AG09309 (cell line): ENCODE measurements at regions not wholly inside any gene's neighbourhood (a gene's known extent, or its start where the extent isn't known, plus 50 kb on each side); places are given as distances from the start of the nearest gene placed in this dataset.

Experiments used
- DNase-seq: peaks from one replicate; pipeline ENCODE4 v3.0.0-alpha.2; 2010; ENCODE audit warnings: low read depth
- H3K4me3 ChIP-seq: 2 replicates; pipeline ENCODE4 v1.5.1; 2011; ENCODE audit warnings: mild to moderate bottlenecking, low read depth, low read length, moderate library complexity; ENCODE audit not compliant: control insufficient read depth
- TF ChIP-seq, protein P1 (sequence below): IDR thresholded peaks from 2 replicates; pipeline ENCODE4 v1.5.1; 2011; ENCODE audit warnings: mild to moderate bottlenecking, low read depth, low read length, inconsistent platforms; ENCODE audit not compliant: insufficient read depth, control insufficient read depth; ENCODE audit errors: missing control alignments

DNA sequence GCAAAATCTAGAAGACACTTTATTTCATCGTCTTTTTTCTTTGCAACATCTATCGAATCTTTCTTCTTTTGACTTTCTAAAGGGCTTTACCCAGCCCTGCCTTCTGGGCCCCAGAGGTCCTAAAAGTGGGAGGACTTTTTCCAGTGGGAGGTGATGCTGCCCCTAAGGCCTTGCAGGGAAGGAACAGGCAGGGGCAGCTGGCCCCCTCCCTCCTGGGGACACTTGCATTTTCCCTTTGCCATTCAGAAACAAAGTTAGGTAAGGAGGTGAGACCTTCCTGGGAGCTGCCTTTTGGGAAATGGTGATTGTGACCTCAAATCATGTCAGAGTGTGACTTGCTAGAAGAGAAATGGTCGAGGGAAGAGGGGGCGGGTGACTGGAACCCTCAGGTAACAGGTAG lies 132.7 kb downstream of the GLI2 start:
- TF ChIP-seq, protein P1, sequence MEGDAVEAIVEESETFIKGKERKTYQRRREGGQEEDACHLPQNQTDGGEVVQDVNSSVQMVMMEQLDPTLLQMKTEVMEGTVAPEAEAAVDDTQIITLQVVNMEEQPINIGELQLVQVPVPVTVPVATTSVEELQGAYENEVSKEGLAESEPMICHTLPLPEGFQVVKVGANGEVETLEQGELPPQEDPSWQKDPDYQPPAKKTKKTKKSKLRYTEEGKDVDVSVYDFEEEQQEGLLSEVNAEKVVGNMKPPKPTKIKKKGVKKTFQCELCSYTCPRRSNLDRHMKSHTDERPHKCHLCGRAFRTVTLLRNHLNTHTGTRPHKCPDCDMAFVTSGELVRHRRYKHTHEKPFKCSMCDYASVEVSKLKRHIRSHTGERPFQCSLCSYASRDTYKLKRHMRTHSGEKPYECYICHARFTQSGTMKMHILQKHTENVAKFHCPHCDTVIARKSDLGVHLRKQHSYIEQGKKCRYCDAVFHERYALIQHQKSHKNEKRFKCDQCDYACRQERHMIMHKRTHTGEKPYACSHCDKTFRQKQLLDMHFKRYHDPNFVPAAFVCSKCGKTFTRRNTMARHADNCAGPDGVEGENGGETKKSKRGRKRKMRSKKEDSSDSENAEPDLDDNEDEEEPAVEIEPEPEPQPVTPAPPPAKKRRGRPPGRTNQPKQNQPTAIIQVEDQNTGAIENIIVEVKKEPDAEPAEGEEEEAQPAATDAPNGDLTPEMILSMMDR, result no peak
- no peak for DNase-seq
- H3K4me3 ChIP-seq, result peak overlapping the region; percentile 53

DNA sequence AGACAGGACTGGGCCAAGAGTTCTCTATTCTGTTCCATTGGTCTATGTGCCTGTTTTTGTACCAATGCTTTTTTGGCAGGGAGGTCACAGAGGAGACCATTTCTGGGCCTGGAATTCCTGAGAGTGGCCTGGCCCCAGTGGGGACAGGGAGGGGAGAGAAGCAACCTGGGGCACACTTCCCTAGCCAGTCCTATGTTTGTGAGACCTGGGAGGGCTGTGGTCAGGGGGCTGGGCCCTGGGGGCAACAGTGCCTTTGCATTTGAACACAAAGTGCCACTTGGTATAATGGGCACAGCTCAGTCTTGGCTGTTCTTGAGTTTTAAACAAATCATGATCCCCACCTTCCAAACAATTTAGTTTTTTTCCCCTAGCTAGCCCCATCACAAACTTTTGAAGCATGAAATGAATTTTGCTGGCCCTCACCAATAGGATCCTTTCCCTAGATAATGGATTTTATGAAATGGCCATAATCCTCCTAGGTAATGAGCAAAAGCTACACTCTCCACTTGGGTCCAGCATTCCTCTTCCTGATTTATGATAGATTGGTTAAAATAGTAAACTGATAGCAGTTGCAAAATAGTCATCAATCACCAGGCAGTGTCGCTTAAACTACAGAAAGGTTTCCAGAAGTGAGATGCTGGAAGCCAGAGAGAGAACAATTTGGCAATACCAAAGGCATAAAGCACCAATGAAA lies 133.5 kb downstream of the GLI2 start:
- DNase-seq, result no peak
- H3K4me3 ChIP-seq, result no peak overlapping the region
- TF ChIP-seq, protein P1, result no peak

DNA sequence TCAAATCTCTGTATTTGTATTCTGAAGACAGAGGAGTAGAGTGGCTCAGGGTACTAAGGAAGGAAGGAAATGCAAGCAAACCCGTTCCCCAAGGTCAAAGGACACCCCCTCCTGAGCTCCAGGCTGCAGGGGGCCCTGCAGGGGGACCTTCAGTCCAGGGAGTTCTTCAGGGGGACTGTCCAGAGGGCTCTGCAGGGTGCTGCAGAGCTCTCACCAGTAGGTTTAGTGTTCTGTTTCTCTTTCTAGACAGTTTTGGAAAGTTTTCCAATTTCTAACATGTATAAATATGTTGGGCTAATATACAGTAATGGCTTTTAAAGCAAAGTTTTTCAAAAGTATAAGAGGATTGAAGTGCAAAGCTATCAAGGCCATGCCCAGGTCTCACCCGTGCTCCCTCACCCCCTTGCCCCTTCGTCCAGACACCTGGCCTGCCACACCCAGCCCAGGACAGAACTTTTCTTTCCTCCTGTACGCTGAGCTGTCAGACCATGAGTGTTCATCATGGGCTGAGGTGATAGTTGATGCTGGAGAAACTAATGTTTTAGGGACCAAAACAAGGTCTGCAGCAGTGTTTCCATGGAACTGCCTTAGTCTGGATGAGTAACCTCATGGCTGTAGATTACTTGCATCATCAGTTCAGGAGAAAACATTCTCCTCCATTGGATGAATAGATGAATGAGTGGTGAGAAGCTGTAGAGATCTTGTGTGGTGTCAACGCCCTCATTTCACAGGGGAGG lies 134.2 kb downstream of the GLI2 start:
- TF ChIP-seq, protein P1, result no peak
- DNase-seq, result no peak
- no peak overlapping the region for H3K4me3 ChIP-seq

DNA sequence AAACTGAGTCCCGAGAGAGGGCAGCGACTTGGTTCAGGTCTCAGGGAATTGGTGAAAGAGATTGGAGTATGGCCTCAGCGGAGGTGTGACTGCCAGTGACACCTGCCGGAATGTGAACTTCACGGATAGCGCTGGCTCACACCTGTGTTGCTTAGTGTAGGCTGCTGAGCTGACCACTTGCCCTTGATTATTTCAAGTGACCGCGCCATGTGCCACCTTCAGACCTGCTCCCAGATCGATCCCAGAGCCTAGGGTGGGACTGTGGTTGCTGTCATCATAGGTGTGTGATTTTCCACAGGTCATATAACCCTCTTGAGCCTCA lies 134.8 kb downstream of the GLI2 start:
- no peak overlapping the region for H3K4me3 ChIP-seq
- TF ChIP-seq, protein P1, result no peak
- no peak for DNase-seq

DNA sequence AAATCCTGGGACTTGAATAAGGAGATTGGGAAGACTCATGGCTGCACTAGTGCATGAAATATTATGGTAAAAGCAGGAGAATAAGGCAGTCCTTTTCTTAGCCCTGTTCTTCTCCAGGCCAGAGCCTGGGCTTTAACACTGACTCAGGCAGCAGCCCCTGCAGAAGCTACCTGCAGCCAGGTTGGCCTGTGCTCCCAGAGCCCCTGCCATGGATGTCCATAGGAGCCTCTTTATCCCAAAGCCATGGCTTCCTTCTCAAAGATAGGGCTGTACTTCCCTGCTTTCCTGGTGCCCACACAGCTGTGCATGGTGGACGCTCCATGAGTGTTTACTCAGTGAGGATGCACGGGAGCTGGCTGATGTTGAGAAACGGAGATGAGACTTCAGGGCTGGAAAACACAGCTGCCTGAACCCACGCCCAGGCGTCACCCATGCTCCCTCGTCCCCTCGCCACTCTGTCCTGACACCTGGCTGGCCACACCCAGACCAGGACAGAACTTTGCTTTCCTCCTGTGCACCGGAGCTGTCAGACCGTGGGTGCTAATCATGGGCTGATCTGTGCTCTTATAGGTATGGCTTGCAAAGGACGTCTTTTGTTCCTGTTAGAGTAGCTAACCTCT lies 135.5 kb downstream of the GLI2 start:
- no peak overlapping the region for H3K4me3 ChIP-seq
- no peak for DNase-seq
- TF ChIP-seq, protein P1, result no peak

GRCh38 chr2:120871881-120872620 lies 136.4 kb downstream of the GLI2 start:
- DNase-seq, result no peak
- TF ChIP-seq, protein P1, result no peak
- no peak overlapping the region for H3K4me3 ChIP-seq
